Progenitor cell of endocrine pancreas (in vitro differentiated cells): ENCODE measurements at regions not wholly inside any gene's neighbourhood (a gene's known extent, or its start where the extent isn't known, plus 50 kb on each side); places are given as distances from the start of the nearest gene placed in this dataset.
A peak's percentile ranks its signal among the peaks of the same experiment; 100 is the strongest.

Experiments
- DNase-seq: peaks from one replicate; pipeline ENCODE4 v3.0.0; 2021; ENCODE audit warnings: low spot score; ENCODE audit not compliant: unreplicated experiment
- H3K27ac Mint-ChIP-seq: 2 replicates; pipeline ENCODE4 v1.8.0; 2021; ENCODE audit warnings: mild to moderate bottlenecking, moderate library complexity, mixed read lengths
- H3K27me3 Mint-ChIP-seq: 2 replicates; pipeline ENCODE4 v1.8.0; 2021; ENCODE audit warnings: mixed read lengths
- H3K36me3 Mint-ChIP-seq: 2 replicates; pipeline ENCODE4 v1.8.0; 2022; ENCODE audit warnings: mixed read lengths; ENCODE audit not compliant: insufficient read depth
- H3K4me1 Mint-ChIP-seq: 2 replicates; pipeline ENCODE4 v1.8.0; 2021; ENCODE audit warnings: low read depth, mixed read lengths
- H3K4me3 Mint-ChIP-seq: 2 replicates; pipeline ENCODE4 v1.8.0; 2021; ENCODE audit warnings: low read depth, mild to moderate bottlenecking, moderate library complexity, mixed read lengths
- H3K9me3 Mint-ChIP-seq: 2 replicates; pipeline ENCODE4 v1.8.0; 2021; ENCODE audit warnings: low read depth, mixed read lengths
- CTCF ChIP-seq: fragments of 200-600 bp; sonication (generic); IDR thresholded peaks from one replicate; pipeline ENCODE4 v1.5.0; 2021; ENCODE audit warnings: antibody characterized with exemption, mild to moderate bottlenecking; ENCODE audit not compliant: unreplicated experiment

- peaks cover 5% of the 10 kb centered on the region for H3K9me3 Mint-ChIP-seq
- peak overlapping the region; percentile 24 for H3K27ac Mint-ChIP-seq
- H3K4me1 Mint-ChIP-seq = peaks cover 21% of the 10 kb centered on the region
- no peak for TF ChIP-seq CTCF
- no peaks in the 10 kb centered on the region for H3K36me3 Mint-ChIP-seq
- H3K4me3 Mint-ChIP-seq = no peak overlapping the region
- DNase-seq = no peak
- no peaks in the 10 kb centered on the region for H3K27me3 Mint-ChIP-seq
Measured at GRCh38 chr14:101632520-101632919, 71.2 kb downstream of the DIO3 start.

GRCh38 chr14:101633276-101633675 is 72.0 kb downstream of the DIO3 start:
- TF ChIP-seq CTCF = no peak
- Mint-ChIP-seq H3K27me3 (no peaks in the 10 kb centered on the region), H3K9me3 (peaks cover 5% of the 10 kb centered on the region), H3K27ac (no peak overlapping the region), H3K4me3 (no peak overlapping the region), H3K36me3 (no peaks in the 10 kb centered on the region), H3K4me1 (peaks cover 21% of the 10 kb centered on the region)
- DNase-seq = no peak

GRCh38 chr14:101634202-101634849 is 73.0 kb downstream of the DIO3 start:
- peaks cover 21% of the 10 kb centered on the region for H3K4me1 Mint-ChIP-seq
- no peaks in the 10 kb centered on the region for H3K36me3 Mint-ChIP-seq
- TF ChIP-seq CTCF = no peak
- H3K9me3 Mint-ChIP-seq = peaks cover 5% of the 10 kb centered on the region
- no peak overlapping the region for H3K4me3 Mint-ChIP-seq
- DNase-seq = no peak
- H3K27ac Mint-ChIP-seq = no peak overlapping the region
- no peaks in the 10 kb centered on the region for H3K27me3 Mint-ChIP-seq

- no peak for DNase-seq
- H3K27me3 Mint-ChIP-seq = no peaks in the 10 kb centered on the region
- H3K4me3 Mint-ChIP-seq = no peak overlapping the region
- peaks cover 16% of the 10 kb centered on the region for H3K4me1 Mint-ChIP-seq
- H3K9me3 Mint-ChIP-seq = peaks cover 5% of the 10 kb centered on the region
- no peaks in the 10 kb centered on the region for H3K36me3 Mint-ChIP-seq
- no peak for TF ChIP-seq CTCF
- H3K27ac Mint-ChIP-seq = no peak overlapping the region
Measured at GRCh38 chr14:101634850-101635748, 73.8 kb downstream of the DIO3 start.

GRCh38 chr14:101635749-101636560 is 74.7 kb downstream of the DIO3 start:
- H3K27ac Mint-ChIP-seq = no peak overlapping the region
- DNase-seq = no peak
- H3K4me1 Mint-ChIP-seq = peaks cover 10% of the 10 kb centered on the region
- TF ChIP-seq CTCF = no peak
- H3K4me3 Mint-ChIP-seq = no peak overlapping the region
- H3K9me3 Mint-ChIP-seq = peaks cover 5% of the 10 kb centered on the region
- H3K36me3 Mint-ChIP-seq = no peaks in the 10 kb centered on the region
- H3K27me3 Mint-ChIP-seq = no peaks in the 10 kb centered on the region
